HUDEP-2 (cell line): ENCODE measurements at regions not wholly inside any gene's neighbourhood (a gene's known extent, or its start where the extent isn't known, plus 50 kb on each side); places are given as distances from the start of the nearest gene placed in this dataset.

ENCODE experiments used
- DNase-seq, 76 experiments: peaks; one replicate each; lab custom pipeline; 2025; ENCODE audit not compliant: unreplicated experiment in 76 of 76; lab: John Stamatoyannopoulos, UW

- DNase-seq, result no peak
Measured at GRCh38 chr4:20302336-20302735, 50.6 kb downstream of the SLIT2 start.

DNA sequence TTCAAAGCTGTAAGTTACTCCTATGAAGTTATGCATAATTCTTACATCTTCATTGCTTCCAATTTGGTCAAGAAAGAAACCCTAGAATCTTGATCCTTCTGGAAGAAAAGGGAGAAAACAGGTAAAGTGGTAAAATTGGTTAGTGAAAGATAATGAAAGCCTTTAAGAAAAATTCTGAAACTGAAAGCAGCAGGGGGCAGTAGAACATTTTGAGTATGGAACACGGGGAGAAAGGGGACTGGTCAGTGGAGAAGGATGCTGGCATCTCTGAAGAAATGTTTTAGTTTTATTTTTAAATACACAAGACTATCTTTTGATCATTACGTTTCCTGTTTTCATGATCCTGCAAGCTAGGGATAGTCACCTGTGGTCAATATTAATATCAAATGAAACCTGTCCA is 54.3 kb downstream of the SLIT2 start:
- peak in 1 of 76 experiments; percentile 6 for DNase-seq

GRCh38 chr4:20311856-20312255 is 60.2 kb downstream of the SLIT2 start:
- DNase-seq, result no peak

- peak in 23 of 76 experiments; percentile 1 to 46 (median 16) for DNase-seq
Measured at GRCh38 chr4:20313237-20314030, 61.7 kb downstream of the SLIT2 start.

DNA sequence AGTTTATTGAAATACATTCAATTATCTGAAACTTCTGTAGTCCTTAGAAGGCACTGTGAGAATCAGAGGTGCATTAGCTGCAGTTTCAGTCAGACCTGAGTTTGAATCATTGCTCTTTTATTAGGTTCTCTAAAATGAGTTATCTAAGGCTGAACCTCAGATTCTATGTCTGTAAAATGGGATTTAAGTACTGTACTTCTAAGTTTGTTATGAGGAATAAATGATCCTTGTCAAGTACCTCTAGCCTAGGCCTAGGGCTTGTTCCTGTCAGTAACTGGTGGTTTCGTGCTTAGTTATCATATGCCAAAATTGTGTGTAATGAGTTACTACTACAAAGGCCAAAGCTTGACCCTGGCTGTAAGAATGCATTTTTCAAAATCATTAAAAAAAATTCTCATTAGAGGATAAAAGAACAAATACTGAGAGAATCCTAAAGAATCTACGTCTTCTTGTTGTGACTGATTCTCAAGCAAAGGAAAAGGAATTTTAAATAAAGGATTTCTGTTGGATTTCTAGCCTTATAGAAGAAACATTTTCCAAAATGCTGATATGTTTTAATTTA is 65.8 kb downstream of the SLIT2 start:
- DNase-seq, result no peak

- no peak for DNase-seq
Measured at GRCh38 chr4:20318001-20318908, 66.5 kb downstream of the SLIT2 start.

GRCh38 chr4:20318909-20319277 is 67.2 kb downstream of the SLIT2 start:
- DNase-seq, result no peak

GRCh38 chr4:20319825-20320612 is 68.3 kb downstream of the SLIT2 start:
- DNase-seq, result no peak

- no peak for DNase-seq
Measured at GRCh38 chr4:20323991-20324390, 72.3 kb downstream of the SLIT2 start.

DNA sequence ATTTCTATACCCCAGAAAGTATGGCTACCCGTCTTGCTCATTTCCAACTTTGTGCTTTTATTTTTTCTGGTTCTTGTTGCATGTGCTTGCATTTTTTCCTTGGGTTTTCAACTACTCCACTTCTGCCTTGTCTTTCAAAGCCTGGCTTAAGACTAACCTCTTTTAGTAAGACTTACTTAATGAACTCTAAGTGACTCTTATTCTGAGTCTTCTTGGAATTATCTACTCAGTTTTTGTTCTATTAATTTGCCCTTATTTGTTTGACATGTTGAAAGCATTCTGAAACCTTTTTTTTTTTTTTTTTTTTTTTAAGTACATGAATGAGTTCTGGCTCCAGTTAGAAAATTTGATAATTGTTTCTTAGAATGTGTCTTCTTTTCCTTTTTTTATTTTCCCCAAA is 74.8 kb downstream of the SLIT2 start:
- DNase-seq, result no peak

DNA sequence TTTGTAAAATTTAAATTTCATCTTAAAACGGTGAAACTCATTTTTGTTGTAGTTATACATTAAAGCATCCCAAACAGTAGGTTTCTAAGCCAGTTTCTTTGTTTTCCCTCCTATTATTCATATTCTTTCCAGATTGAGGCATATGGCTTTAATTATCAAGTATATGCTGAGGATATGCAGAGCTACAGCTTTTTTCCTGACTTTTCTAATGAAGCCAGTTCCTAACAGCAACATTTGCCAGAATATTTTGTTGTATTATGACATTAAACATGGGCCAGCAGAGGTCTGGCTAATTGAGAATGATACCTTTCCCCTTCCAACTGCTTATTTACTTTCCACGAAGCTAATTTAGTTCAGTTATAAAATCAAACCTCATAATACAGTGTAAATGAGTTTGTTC is 75.3 kb downstream of the SLIT2 start:
- DNase-seq, result no peak

- no peak for DNase-seq
Measured at GRCh38 chr4:20327808-20328207, 76.1 kb downstream of the SLIT2 start.

DNA sequence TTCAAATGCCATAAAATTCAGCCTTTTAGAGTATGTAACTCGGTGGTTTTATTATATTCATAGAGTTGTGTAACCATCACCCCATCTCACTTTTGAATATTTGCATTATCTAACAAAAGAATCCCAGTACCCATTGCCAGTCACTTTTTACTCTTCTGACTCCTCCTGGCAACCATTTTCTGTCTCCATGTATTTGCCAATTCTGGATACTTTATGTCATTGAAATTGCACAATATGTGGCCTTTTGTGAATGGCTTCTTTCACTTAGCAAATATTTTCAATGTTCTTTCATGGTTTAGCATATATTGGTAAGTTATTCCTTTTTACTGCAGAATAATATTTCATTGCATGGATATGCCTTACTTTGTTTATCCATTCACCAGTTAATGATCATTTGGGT is 79.9 kb downstream of the SLIT2 start:
- no peak for DNase-seq

- peak in 1 of 76 experiments; percentile 0 for DNase-seq
Measured at GRCh38 chr4:20333141-20333715, 81.5 kb downstream of the SLIT2 start.

GRCh38 chr4:20337261-20337664 is 85.6 kb downstream of the SLIT2 start:
- no peak for DNase-seq

DNA sequence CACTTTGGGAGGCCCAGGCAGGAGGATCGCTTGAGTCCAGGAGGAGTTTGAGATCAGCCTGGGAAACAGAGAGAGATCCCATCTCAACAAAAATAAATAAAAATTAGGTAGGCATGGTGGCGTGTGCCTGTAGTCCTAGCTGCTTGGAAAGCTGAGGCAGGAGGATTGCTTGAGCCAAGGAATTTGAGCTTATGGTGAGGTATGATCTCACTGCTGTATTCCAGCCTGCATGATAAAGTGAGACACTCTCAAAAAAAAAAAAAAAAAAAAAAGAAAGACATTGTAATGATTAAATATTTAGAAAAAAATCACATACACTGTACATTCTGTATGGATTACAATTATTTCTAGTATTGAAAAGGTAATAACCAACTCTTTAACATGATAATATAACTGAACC is 87.1 kb downstream of the SLIT2 start:
- no peak for DNase-seq

DNA sequence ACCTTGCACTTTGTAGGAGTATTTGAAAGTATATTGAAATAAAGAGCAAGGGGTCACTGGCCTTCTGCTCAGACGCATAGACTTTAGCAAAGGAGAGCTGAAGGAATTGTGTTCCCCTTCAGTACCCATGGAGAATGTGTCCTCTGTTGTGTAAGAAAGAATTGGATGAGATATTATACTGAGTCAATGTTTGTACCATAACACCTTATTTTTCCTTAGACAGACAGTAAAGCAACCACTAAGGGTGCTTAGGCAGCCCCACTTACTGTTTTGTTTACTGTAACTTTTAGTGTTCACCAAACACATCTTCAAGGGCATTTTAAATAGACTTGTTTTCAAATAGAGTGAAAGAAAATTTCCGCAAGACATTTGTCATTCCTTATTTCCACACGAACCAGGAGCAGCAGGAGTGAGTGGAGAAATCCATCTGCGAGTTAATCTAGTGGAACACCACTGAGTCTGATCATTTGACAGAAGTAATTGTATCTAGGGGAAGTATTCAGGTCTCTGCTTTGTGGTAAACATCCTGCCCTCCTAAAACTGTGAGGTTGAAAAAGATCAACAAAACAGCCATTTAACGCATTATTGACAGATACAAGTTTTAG is 89.5 kb downstream of the SLIT2 start:
- no peak for DNase-seq

DNA sequence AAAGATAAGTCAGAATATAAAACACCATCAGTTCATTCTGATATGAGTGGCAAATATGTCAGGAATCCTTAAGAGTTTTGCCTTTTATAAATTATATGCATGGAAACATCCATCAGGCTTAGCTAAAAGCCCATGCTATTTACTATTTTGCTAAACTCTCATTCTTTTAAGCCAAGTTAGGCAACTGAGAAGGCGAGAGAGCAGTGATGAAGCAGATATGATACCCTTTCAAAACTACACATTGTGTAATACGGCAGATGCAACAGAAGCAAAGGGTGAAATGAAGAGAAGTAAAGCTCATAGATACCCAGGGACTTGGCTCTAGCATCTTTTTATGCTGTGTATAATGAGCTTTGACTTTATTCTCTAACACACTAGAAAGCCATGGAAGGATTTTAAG is 95.8 kb downstream of the SLIT2 start:
- no peak for DNase-seq

DNA sequence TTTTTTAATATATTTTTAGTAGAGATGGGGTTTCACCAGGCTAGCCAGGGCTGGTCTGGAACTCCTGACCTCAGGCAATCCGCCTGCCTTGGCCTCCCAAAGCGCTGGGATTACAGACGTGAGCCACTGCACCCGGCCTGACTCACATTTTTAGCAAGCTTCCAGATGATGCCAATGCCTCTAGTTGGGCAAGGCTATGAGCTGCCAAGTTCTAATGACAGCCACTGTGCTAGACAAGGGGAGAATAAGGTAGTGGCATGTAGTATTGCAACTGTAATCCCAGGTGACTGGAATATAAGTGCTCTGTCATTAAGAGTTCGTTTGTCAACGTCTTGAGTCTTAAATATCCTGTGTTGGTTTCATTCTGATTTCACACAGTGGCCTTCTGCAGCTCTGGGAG is 96.7 kb downstream of the SLIT2 start:
- no peak for DNase-seq
